OCI-LY3 (cell line): ENCODE measurements at regions not wholly inside any gene's neighbourhood (a gene's known extent, or its start where the extent isn't known, plus 50 kb on each side); places are given as distances from the start of the nearest gene placed in this dataset.

Source experiments
- H2AFZ ChIP-seq: fragments of 200-600, 300-600 bp; shearing (Covaris generic); 2 replicates; pipeline ENCODE4 v1.6.0; 2014; ENCODE audit warnings: antibody characterized with exemption, low read depth, low read length
- H3K27ac ChIP-seq: fragments of 200-600, 300-600 bp; sonication (generic); 2 replicates; pipeline ENCODE4 v1.5.1; 2014; ENCODE audit warnings: mild to moderate bottlenecking, low read length, moderate library complexity, mixed read lengths
- H3K27me3 ChIP-seq: fragments of 200-600, 300-600 bp; sonication (generic); 2 replicates; pipeline ENCODE4 v1.6.1; 2014; ENCODE audit warnings: low read depth, low read length, mixed read lengths
- H3K36me3 ChIP-seq: fragments of 200-600, 300-600 bp; sonication (generic); replicated peaks from 2 replicates; pipeline ENCODE3; 2014; ENCODE audit warnings: low read depth, low read length, mixed read lengths
- H3K4me1 ChIP-seq: fragments of 300-600, 200-600 bp; sonication (generic); 2 replicates; pipeline ENCODE4 v1.6.1; 2014; ENCODE audit warnings: low read length, mixed read lengths
- H3K4me2 ChIP-seq: fragments of 200-600, 300-600 bp; sonication (generic); 2 replicates; pipeline ENCODE4 v1.6.1; 2014; ENCODE audit warnings: low read length, mixed read lengths
- H3K4me3 ChIP-seq: fragments of 300-600, 200-600 bp; sonication (generic); 2 replicates; pipeline ENCODE4 v1.5.1; 2014; ENCODE audit warnings: antibody characterized with exemption, mild to moderate bottlenecking, low read length, moderate library complexity
- H3K79me2 ChIP-seq: fragments of 300-600, 200-600 bp; shearing (Covaris generic); 2 replicates; pipeline ENCODE4 v1.6.1; 2014; ENCODE audit warnings: mild to moderate bottlenecking, low read length, mixed read lengths
- H3K9ac ChIP-seq: fragments of 300-600, 200-600 bp; shearing (Covaris generic); 2 replicates; pipeline ENCODE4 v1.6.0; 2014; ENCODE audit warnings: mild to moderate bottlenecking, low read length, moderate library complexity
- H3K9me3 ChIP-seq: fragments of 200-600, 300-600 bp; shearing (Covaris generic); 2 replicates; pipeline ENCODE4 v1.6.1; 2014; ENCODE audit warnings: low read length, mixed read lengths; ENCODE audit not compliant: insufficient read depth
- H4K20me1 ChIP-seq: fragments of 200-600, 300-600 bp; sonication (generic); 2 replicates; pipeline ENCODE4 v1.6.1; 2016; ENCODE audit warnings: low read length, mixed read lengths; ENCODE audit not compliant: insufficient read depth
- CTCF ChIP-seq: fragments of 200-600, 300-600 bp; sonication (generic); IDR thresholded peaks from 2 replicates; pipeline ENCODE4 v1.5.1; 2014; ENCODE audit warnings: antibody characterized with exemption, low read length, low read depth
- EZH2phosphoT487 ChIP-seq: fragments of 200-600 bp; shearing (Covaris generic); IDR thresholded peaks from 2 replicates; pipeline ENCODE4 v1.6.1; 2018; ENCODE audit warnings: antibody characterized with exemption, mixed run types, low read depth

DNA sequence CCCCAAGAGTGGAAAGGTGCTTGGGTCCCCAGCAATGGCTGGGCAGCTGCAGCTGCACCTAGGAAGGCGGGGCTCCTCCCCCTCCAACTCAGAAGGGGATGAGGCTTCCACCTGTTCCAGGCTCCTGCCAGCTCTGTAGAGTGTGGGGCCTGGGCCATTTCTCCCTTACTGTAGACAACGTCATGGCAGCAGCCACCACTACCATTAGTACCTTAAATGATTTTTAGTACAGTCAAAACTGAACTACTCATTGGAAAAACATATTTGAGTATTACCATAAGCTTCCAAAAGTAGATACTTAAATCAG, 1274.2 kb upstream of the GBE1 start:
- no peaks in the 10 kb centered on the region for H3K9me3 ChIP-seq
- H3K4me1 ChIP-seq, result 0 out of 2 replicates have a peak, but pooled peaks cover 3% of the 10 kb centered on the region
- TF ChIP-seq CTCF (no peak), EZH2phosphoT487 (no peak)
- no peaks in the 10 kb centered on the region for H3K79me2 ChIP-seq
- H4K20me1 ChIP-seq, result no peaks in the 10 kb centered on the region
- no peaks in the 10 kb centered on the region for H3K36me3 ChIP-seq
- H3K4me2 ChIP-seq, result no peak overlapping the region
- H3K27ac ChIP-seq, result no peak overlapping the region
- H2AFZ ChIP-seq, result no peak overlapping the region
- no peaks in the 10 kb centered on the region for H3K27me3 ChIP-seq
- H3K9ac ChIP-seq, result no peak overlapping the region
- H3K4me3 ChIP-seq, result no peak overlapping the region

DNA sequence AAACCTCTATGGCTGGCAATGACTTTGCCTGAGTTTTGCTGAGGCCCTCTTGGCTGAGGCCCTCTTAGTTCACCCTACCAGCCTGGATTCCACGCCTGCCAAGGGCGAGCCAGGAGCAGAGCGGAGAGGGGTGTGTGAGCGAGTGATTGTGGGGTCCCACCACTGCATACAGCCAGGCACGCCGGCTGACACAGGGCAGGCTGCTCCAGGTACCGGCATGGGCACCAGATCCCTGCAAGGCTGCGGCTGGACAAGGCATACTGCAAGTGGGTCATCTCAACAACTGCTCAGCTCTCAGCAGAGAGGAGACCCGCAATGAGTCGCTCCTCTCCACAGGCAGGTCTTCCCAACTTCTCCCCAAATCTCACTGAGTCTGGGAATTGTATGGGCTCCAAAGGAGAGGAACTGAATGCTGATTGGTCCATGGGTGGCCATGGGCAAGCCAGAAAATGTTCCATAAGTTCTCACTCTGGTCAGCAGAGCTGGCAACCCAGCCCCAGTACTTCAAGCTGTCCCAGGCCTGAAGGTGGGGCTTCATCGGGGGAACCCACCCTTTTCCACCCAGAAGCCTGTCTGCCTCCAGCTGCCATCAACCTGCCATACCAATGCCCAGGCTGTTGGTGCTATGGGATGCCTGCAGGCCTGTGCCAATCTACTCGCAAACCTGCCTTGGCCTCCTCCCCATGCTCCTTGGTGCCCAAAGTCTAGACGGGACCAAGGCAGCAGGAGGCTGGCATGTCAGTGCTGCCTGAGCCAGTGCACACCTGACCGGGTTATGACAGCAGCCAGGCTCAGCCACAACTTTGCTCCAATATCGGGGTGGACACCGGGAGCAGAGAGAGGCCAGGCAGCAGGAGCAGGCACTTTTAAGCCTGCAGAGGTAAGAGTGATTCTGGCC, 1273.6 kb upstream of the GBE1 start:
- no peak overlapping the region for H3K4me2 ChIP-seq
- no peaks in the 10 kb centered on the region for H3K27me3 ChIP-seq
- H3K9ac ChIP-seq, result no peak overlapping the region
- no peaks in the 10 kb centered on the region for H3K9me3 ChIP-seq
- no peak overlapping the region for H2AFZ ChIP-seq
- no peaks in the 10 kb centered on the region for H3K79me2 ChIP-seq
- H3K36me3 ChIP-seq, result no peaks in the 10 kb centered on the region
- no peak overlapping the region for H3K27ac ChIP-seq
- H4K20me1 ChIP-seq, result no peaks in the 10 kb centered on the region
- no peak overlapping the region for H3K4me3 ChIP-seq
- no peak for TF ChIP-seq CTCF
- no peak for TF ChIP-seq EZH2phosphoT487
- 0 out of 2 replicates have a peak, but pooled peaks cover 3% of the 10 kb centered on the region for H3K4me1 ChIP-seq

DNA sequence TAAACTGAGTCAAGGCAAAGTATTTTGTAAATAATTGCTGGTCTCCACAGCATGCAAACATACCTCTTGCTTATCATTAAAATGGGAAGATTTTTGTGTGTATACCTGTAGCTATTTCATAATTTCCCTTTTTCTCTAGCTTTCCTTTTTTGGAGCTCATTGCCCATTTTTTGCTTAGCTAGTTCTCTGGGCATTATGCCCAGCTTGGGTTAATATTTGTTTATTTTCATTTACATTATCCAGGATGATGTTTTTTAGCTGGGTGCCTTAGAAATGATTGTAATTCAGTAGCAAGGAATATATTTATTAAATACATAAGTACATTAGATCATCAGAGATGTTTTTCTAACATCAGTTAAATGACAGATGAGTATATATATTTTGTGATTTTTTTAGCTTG, 1271.7 kb upstream of the GBE1 start:
- Histone ChIP-seq H3K36me3 (no peaks in the 10 kb centered on the region), H3K4me2 (no peak overlapping the region), H3K9me3 (no peaks in the 10 kb centered on the region), H3K4me3 (no peak overlapping the region), H3K27ac (no peak overlapping the region), H3K9ac (no peak overlapping the region), H2AFZ (no peak overlapping the region), H4K20me1 (no peaks in the 10 kb centered on the region), H3K27me3 (no peaks in the 10 kb centered on the region), H3K4me1 (0 out of 2 replicates have a peak, but pooled peaks cover 3% of the 10 kb centered on the region), H3K79me2 (no peaks in the 10 kb centered on the region)
- TF ChIP-seq EZH2phosphoT487 (no peak), CTCF (no peak)

DNA sequence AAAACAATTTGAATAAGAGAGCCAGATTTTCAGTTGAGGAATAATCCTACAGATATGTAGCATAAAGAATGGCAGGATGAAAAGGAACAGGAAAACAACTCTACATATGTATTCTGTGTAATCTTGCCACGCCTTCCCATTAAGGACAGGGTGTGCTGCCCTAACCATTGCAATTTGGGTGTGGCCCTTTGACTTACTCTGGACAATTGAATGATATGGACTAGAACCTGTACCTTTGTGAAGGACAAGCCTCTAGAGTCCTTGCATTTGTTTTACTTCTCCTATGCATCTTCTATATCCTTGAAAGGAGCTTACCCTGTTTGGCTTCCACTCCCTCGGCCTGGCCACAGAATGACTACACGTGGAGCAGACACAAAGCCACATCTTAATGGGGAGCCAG, 1261.6 kb upstream of the GBE1 start:
- H3K9me3 ChIP-seq, result no peaks in the 10 kb centered on the region
- H2AFZ ChIP-seq, result no peak overlapping the region
- no peaks in the 10 kb centered on the region for H3K4me1 ChIP-seq
- H3K36me3 ChIP-seq, result no peaks in the 10 kb centered on the region
- H3K4me2 ChIP-seq, result no peak overlapping the region
- H3K27ac ChIP-seq, result no peak overlapping the region
- TF ChIP-seq CTCF (no peak), EZH2phosphoT487 (no peak)
- H4K20me1 ChIP-seq, result no peaks in the 10 kb centered on the region
- no peak overlapping the region for H3K4me3 ChIP-seq
- H3K27me3 ChIP-seq, result no peaks in the 10 kb centered on the region
- no peaks in the 10 kb centered on the region for H3K79me2 ChIP-seq
- H3K9ac ChIP-seq, result no peak overlapping the region
